ENCODE measurements at regions not wholly inside any gene's neighbourhood (a gene's known extent, or its start where the extent isn't known, plus 50 kb on each side); places are given as distances from the start of the nearest gene placed in this dataset.

GRCh38 chrX:125778261-125778660 is 387.8 kb downstream of the DCAF12L2 start:
- H3K27ac ChIP-seq (replicated peaks): no peak overlapping the region
- H3K4me1 ChIP-seq: no peaks in the 10 kb centered on the region
- H3K36me3 ChIP-seq: no peaks in the 10 kb centered on the region
- intact Hi-C loops (cut with micrococcal nuclease): no loop called here
- TF ChIP-seq CTCF (IDR thresholded peaks at IDR 0.05; ENCODE audit: borderline replicate concordance): no peak
- no peaks in the 10 kb centered on the region for H3K27me3 ChIP-seq (ENCODE audit: low read depth)
- no peaks in the 10 kb centered on the region for H3K9me3 ChIP-seq (replicated peaks)
- no peak overlapping the region for H3K4me3 ChIP-seq
- DNase-seq: no peak

- intact Hi-C loops (cut with micrococcal nuclease): no loop called here
- H3K9me3 ChIP-seq (replicated peaks): no peaks in the 10 kb centered on the region
- H3K4me1 ChIP-seq: no peaks in the 10 kb centered on the region
- H3K27ac ChIP-seq (replicated peaks): no peak overlapping the region
- H3K27me3 ChIP-seq (ENCODE audit: low read depth): no peaks in the 10 kb centered on the region
- H3K36me3 ChIP-seq: no peaks in the 10 kb centered on the region
- no peak overlapping the region for H3K4me3 ChIP-seq
- no peak for DNase-seq
- TF ChIP-seq CTCF (IDR thresholded peaks at IDR 0.05; ENCODE audit: borderline replicate concordance): no peak
Measured at GRCh38 chrX:125782184-125782583, 383.9 kb downstream of the DCAF12L2 start.

- no peaks in the 10 kb centered on the region for H3K4me1 ChIP-seq
- H3K4me3 ChIP-seq: no peak overlapping the region
- H3K36me3 ChIP-seq: no peaks in the 10 kb centered on the region
- H3K9me3 ChIP-seq (replicated peaks): no peaks in the 10 kb centered on the region
- TF ChIP-seq CTCF (IDR thresholded peaks at IDR 0.05; ENCODE audit: borderline replicate concordance): no peak
- no peak overlapping the region for H3K27ac ChIP-seq (replicated peaks)
- intact Hi-C loops (cut with micrococcal nuclease): no loop called here
- no peaks in the 10 kb centered on the region for H3K27me3 ChIP-seq (ENCODE audit: low read depth)
- no peak for DNase-seq
Measured at GRCh38 chrX:125786316-125786715, 379.8 kb downstream of the DCAF12L2 start.

- Histone ChIP-seq H3K27ac (replicated peaks) (no peak overlapping the region), H3K36me3 (no peaks in the 10 kb centered on the region), H3K4me3 (no peak overlapping the region), H3K4me1 (no peaks in the 10 kb centered on the region), H3K9me3 (replicated peaks) (no peaks in the 10 kb centered on the region), H3K27me3 (ENCODE audit: low read depth) (no peaks in the 10 kb centered on the region)
- no peak for DNase-seq
- no peak for TF ChIP-seq CTCF (IDR thresholded peaks at IDR 0.05; ENCODE audit: borderline replicate concordance)
- intact Hi-C loops (cut with micrococcal nuclease): no loop called here
Measured at GRCh38 chrX:125791787-125792186, 374.3 kb downstream of the DCAF12L2 start.

- Histone ChIP-seq H3K9me3 (replicated peaks) (no peaks in the 10 kb centered on the region), H3K27ac (replicated peaks) (no peak overlapping the region), H3K27me3 (ENCODE audit: low read depth) (no peaks in the 10 kb centered on the region), H3K4me1 (no peaks in the 10 kb centered on the region), H3K4me3 (no peak overlapping the region), H3K36me3 (no peaks in the 10 kb centered on the region)
- intact Hi-C loops (cut with micrococcal nuclease): no loop called here
- TF ChIP-seq CTCF (IDR thresholded peaks at IDR 0.05; ENCODE audit: borderline replicate concordance): no peak
- no peak for DNase-seq
Measured at GRCh38 chrX:125810856-125811255, 355.2 kb downstream of the DCAF12L2 start.

GRCh38 chrX:125826080-125826479 is 340.0 kb downstream of the DCAF12L2 start:
- no peak for TF ChIP-seq CTCF (IDR thresholded peaks at IDR 0.05; ENCODE audit: borderline replicate concordance)
- DNase-seq: no peak
- H3K36me3 ChIP-seq: no peaks in the 10 kb centered on the region
- no peak overlapping the region for H3K27ac ChIP-seq (replicated peaks)
- H3K9me3 ChIP-seq (replicated peaks): no peaks in the 10 kb centered on the region
- no peak overlapping the region for H3K4me3 ChIP-seq
- H3K27me3 ChIP-seq (ENCODE audit: low read depth): no peaks in the 10 kb centered on the region
- H3K4me1 ChIP-seq: no peaks in the 10 kb centered on the region
- intact Hi-C loops (cut with micrococcal nuclease): no loop called here
